HEK293 (cell line): ENCODE measurements at regions not wholly inside any gene's neighbourhood (a gene's known extent, or its start where the extent isn't known, plus 50 kb on each side); places are given as distances from the start of the nearest gene placed in this dataset.
"Not testable (repeated sequence)": the region's sequence is repeated elsewhere in the genome, so short reads cannot be mapped to it uniquely, and the experiment has no call there.

ENCODE experiments used
- CTCF ChIA-PET: fragments of 350-600 bp; formaldehyde crosslinking; extraction: SDS; loops from one replicate; lab custom pipeline; 2021; ENCODE audit warnings: antibody characterized with exemption; lab: Yijun Ruan, JAX
- POLR2A ChIA-PET: fragments of 300-600 bp; formaldehyde crosslinking; extraction: SDS; loops from one replicate; lab custom pipeline; 2020; ENCODE audit warnings: antibody characterized with exemption, inconsistent platforms; lab: Yijun Ruan, JAX
- H3K27ac ChIP-seq: fragments of 200-500 bp; sonication (Bioruptor generic); 2 replicates; pipeline ENCODE4 v1.5.1; 2014; ENCODE audit warnings: low read depth, low read length, control low read depth, inconsistent platforms; ENCODE audit errors: extremely low read depth
- H3K36me3 ChIP-seq, 2 experiments: fragments of 200-500 bp in 1 of 2; sonication (Bioruptor generic) in 1 of 2; 1 replicate in 1 of 2; 2 replicates in 1 of 2; pipeline ENCODE4 v1.5.1; 2014 to 2017; ENCODE audit warnings: inconsistent platforms in 2 of 2, low read length in 2 of 2; ENCODE audit not compliant: control insufficient read depth in 2 of 2, insufficient read depth in 1 of 2
- H3K4me1 ChIP-seq: fragments of 200-500 bp; sonication (Bioruptor generic); 2 replicates; pipeline ENCODE4 v1.5.1; 2014; ENCODE audit warnings: mild to moderate bottlenecking, low read length, inconsistent platforms; ENCODE audit not compliant: control insufficient read depth, insufficient read depth
- H3K4me3 ChIP-seq: 2 replicates; pipeline ENCODE4 v1.5.1; 2011; ENCODE audit warnings: low read depth, mild to moderate bottlenecking, control low read depth, low read length, moderate library complexity
- H3K9me3 ChIP-seq: fragments of 200-500 bp; sonication (Bioruptor generic); 2 replicates; pipeline ENCODE4 v1.5.1; 2014; ENCODE audit warnings: low read depth, low read length, inconsistent platforms; ENCODE audit not compliant: control insufficient read depth, insufficient read depth
- GLIS2 ChIP-seq: fragments of 450-650 bp; formaldehyde crosslinking; IDR thresholded peaks from 2 replicates; pipeline ENCODE4 v1.5.1; 2016; ENCODE audit warnings: missing biosample characterization, missing genetic modification characterization
- KLF1 ChIP-seq: fragments of 450-650 bp; formaldehyde crosslinking; IDR thresholded peaks from 2 replicates; pipeline ENCODE4 v1.5.1; 2016; ENCODE audit warnings: missing biosample characterization, missing genetic modification characterization
- PBX3 ChIP-seq: sonication (generic); formaldehyde crosslinking; IDR thresholded peaks from 2 replicates; pipeline ENCODE4 v1.8.1; 2022; ENCODE audit warnings: mild to moderate bottlenecking, moderate library complexity, missing genetic modification reagents
- SP2 ChIP-seq: fragments of 450-650 bp; formaldehyde crosslinking; IDR thresholded peaks from 2 replicates; pipeline ENCODE4 v1.5.1; 2016; ENCODE audit warnings: missing biosample characterization, missing genetic modification characterization
- ZNF112 ChIP-seq: fragments of 450-650 bp; formaldehyde crosslinking; IDR thresholded peaks from 2 replicates; pipeline ENCODE4 v1.5.0; 2017; ENCODE audit warnings: missing biosample characterization, missing genetic modification characterization
- ZNF239 ChIP-seq: fragments of 450-650 bp; formaldehyde crosslinking; IDR thresholded peaks from 2 replicates; pipeline ENCODE4 v1.5.1; 2016; ENCODE audit warnings: missing biosample characterization, missing genetic modification characterization
- ZNF335 ChIP-seq: fragments of 450-650 bp; formaldehyde crosslinking; conservative IDR thresholded peaks from 2 replicates; pipeline ENCODE4 v1.5.1; 2016; ENCODE audit warnings: missing biosample characterization, missing genetic modification characterization
- ZNF404 ChIP-seq: fragments of 450-650 bp; formaldehyde crosslinking; IDR thresholded peaks from 2 replicates; pipeline ENCODE4 v1.5.1; 2017; ENCODE audit warnings: missing biosample characterization, missing genetic modification characterization
- ZNF558 ChIP-seq: fragments of 450-650 bp; formaldehyde crosslinking; IDR thresholded peaks from 2 replicates; pipeline ENCODE4 v1.5.1; 2016; ENCODE audit warnings: missing biosample characterization, missing genetic modification characterization
- ZNF580 ChIP-seq: fragments of 450-650 bp; formaldehyde crosslinking; IDR thresholded peaks from 2 replicates; pipeline ENCODE4 v1.5.1; 2016; ENCODE audit warnings: missing biosample characterization, missing genetic modification characterization
- ZNF596 ChIP-seq: fragments of 450-650 bp; IDR thresholded peaks from 2 replicates; pipeline ENCODE4 v1.5.0; 2018; ENCODE audit warnings: missing biosample characterization, mild to moderate bottlenecking, missing genetic modification characterization, moderate library complexity
- ZNF621 ChIP-seq: fragments of 450-650 bp; formaldehyde crosslinking; IDR thresholded peaks from 2 replicates; pipeline ENCODE4 v1.5.1; 2017; ENCODE audit warnings: missing biosample characterization, missing genetic modification characterization
- ZNF658 ChIP-seq: fragments of 450-650 bp; formaldehyde crosslinking; IDR thresholded peaks from 2 replicates; pipeline ENCODE4; 2016; ENCODE audit warnings: missing biosample characterization, missing genetic modification characterization
- ZNF747 ChIP-seq: fragments of 450-650 bp; formaldehyde crosslinking; IDR thresholded peaks from 2 replicates; pipeline ENCODE4 v1.5.1; 2016; ENCODE audit warnings: missing biosample characterization, missing genetic modification characterization
- ZNF768 ChIP-seq: fragments of 450-650 bp; formaldehyde crosslinking; IDR thresholded peaks from 2 replicates; pipeline ENCODE4 v1.5.1; 2018; ENCODE audit warnings: missing biosample characterization, mild to moderate bottlenecking, missing genetic modification characterization
- ZSCAN16 ChIP-seq: fragments of 450-650 bp; formaldehyde crosslinking; IDR thresholded peaks from 2 replicates; pipeline ENCODE4 v1.5.1; 2016; ENCODE audit warnings: missing biosample characterization, missing genetic modification characterization
- ZSCAN30 ChIP-seq: fragments of 450-650 bp; IDR thresholded peaks from 2 replicates; pipeline ENCODE4 v1.5.1; 2018; ENCODE audit warnings: missing biosample characterization, mild to moderate bottlenecking, missing genetic modification characterization, moderate library complexity
- TF ChIP-seq, protein P1 (sequence below): fragments of 450-650 bp; formaldehyde crosslinking; IDR thresholded peaks from 2 replicates; pipeline ENCODE4 v1.5.1; 2016; ENCODE audit warnings: missing biosample characterization, missing genetic modification characterization

DNA sequence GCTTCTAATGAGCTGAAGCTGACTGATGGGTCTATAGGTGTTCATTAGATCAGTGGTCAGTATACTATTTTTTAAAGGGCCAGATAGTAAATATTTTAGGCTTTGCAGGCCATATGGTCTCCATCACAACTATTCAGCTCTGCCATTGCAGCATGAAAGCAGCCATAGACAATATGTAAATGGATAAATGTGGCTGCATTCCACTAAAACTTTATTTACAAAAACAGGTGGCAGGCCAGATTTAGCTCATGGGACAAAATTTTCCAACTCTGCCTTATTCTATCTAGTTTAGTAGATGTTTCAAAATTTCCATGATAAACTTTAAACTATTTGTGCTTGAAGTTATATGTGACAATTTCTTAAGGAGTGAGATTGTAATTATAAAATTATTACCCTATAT is 339.3 kb downstream of the ABCC12 start (continued):
- TF ChIP-seq ZSCAN16 (tag by site-specific recombination) (no peak), ZNF580 (tag by site-specific recombination) (no peak), GLIS2 (tag by site-specific recombination) (no peak), KLF1 (tag by site-specific recombination) (no peak), ZNF768 (tag by site-specific recombination) (no peak), SP2 (tag by site-specific recombination) (no peak), ZNF658 (tag by site-specific recombination) (no peak)

- no peak for TF ChIP-seq ZNF404
- no peak for TF ChIP-seq ZNF558
- no peak for TF ChIP-seq ZNF112
- TF ChIP-seq ZNF596 (tag by site-specific recombination) = no peak
- TF ChIP-seq ZSCAN30 = no peak
- TF ChIP-seq ZNF768 (tag by site-specific recombination) = no peak
- TF ChIP-seq, all 188 proteins: peak for 0
- CTCF ChIA-PET = interaction anchor here (1.0 kb wide), 1 partner anchor 76 kb away, joined by 3 read pairs; no protein-coding TSS in a partner anchor
- Histone ChIP-seq H3K4me1 (no peaks in the 10 kb centered on the region), H3K27ac (no peak overlapping the region), H3K36me3 (no peaks in the 10 kb centered on the region), H3K9me3 (no peaks in the 10 kb centered on the region), H3K4me3 (no peak overlapping the region)
- POLR2A ChIA-PET = no interaction called here
Observed at GRCh38 chr16:47815655-47816054, 340.1 kb downstream of the ABCC12 start.

DNA sequence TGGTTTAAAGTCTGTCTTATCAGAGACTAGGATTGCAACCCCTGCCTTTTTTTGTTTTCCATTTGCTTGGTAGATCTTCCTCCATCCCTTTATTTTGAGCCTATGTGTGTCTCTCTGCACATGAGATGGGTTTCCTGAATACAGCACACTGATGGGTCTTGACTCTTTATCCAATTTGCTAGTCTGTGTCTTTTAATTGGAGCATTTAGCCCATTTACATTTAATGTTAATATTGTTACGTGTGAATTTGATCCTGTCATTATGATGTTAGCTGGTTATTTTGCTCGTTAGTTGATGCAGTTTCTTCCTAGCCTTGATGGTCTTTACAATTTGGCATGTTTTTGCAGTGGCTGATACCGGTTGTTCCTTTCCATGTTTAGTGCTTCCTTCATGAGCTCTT is 344.0 kb downstream of the ABCC12 start:
- H3K36me3 ChIP-seq, POLR2A ChIA-PET, H3K4me3 ChIP-seq, CTCF ChIA-PET, H3K27ac ChIP-seq, H3K9me3 ChIP-seq, H3K4me1 ChIP-seq: not testable (repeated sequence)

GRCh38 chr16:47806309-47806847 is 345.2 kb downstream of the PHKB start:
- ChIA-PET CTCF (interaction anchor here (0.6 kb wide), 1 partner anchor 789 kb away, joined by 4 read pairs; no protein-coding TSS in a partner anchor), POLR2A (no interaction called here)
- no peaks in the 10 kb centered on the region for H3K4me1 ChIP-seq

More at GRCh38 chr16:47806309-47806847, 345.2 kb downstream of the PHKB start:
- no peaks in the 10 kb centered on the region for H3K36me3 ChIP-seq
- TF ChIP-seq ZNF335 (tag by site-specific recombination) = no peak
- TF ChIP-seq, protein P1, sequence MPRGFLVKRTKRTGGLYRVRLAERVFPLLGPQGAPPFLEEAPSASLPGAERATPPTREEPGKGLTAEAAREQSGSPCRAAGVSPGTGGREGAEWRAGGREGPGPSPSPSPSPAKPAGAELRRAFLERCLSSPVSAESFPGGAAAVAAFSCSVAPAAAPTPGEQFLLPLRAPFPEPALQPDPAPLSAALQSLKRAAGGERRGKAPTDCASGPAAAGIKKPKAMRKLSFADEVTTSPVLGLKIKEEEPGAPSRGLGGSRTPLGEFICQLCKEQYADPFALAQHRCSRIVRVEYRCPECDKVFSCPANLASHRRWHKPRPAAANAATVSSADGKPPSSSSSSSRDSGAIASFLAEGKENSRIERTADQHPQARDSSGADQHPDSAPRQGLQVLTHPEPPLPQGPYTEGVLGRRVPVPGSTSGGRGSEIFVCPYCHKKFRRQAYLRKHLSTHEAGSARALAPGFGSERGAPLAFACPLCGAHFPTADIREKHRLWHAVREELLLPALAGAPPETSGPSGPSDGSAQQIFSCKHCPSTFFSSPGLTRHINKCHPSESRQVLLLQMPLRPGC (tag by site-specific recombination) = no peak
- no peak for TF ChIP-seq ZNF621 (tag by site-specific recombination)
- no peak for TF ChIP-seq ZNF239
- no peak for TF ChIP-seq PBX3 (CRISPR knock-in tag)
- no peak for TF ChIP-seq ZSCAN30
- no peak for TF ChIP-seq ZNF747
- TF ChIP-seq, all 188 proteins: peak for 0
- Histone ChIP-seq H3K4me3 (no peak overlapping the region), H3K9me3 (no peaks in the 10 kb centered on the region), H3K27ac (no peak overlapping the region)
